Prostate gland (tissue), 2 donors: ENCODE measurements at regions not wholly inside any gene's neighbourhood (a gene's known extent, or its start where the extent isn't known, plus 50 kb on each side); places are given as distances from the start of the nearest gene placed in this dataset.

Experiments
- DNase-seq: peaks from one replicate; pipeline ENCODE4 v3.0.0-alpha.2; 2019; ENCODE audit warnings: low spot score
- H3K27ac ChIP-seq, 2 donors: fragments of 200-600 bp; sonication (generic); 2 replicates each; pipeline ENCODE4 v1.5.1; 2017 to 2019
- H3K27me3 ChIP-seq: fragments of 200-600 bp; sonication (generic); replicated peaks from 2 replicates; pipeline ENCODE4 v1.5.1; 2019; ENCODE audit not compliant: insufficient read depth
- H3K36me3 ChIP-seq, 2 donors: fragments of 200-600 bp; sonication (generic); 1 replicate in 1 of 2; 2 replicates in 1 of 2; pipeline versions ENCODE4 v1.5.1 to v1.8.1; 2017 to 2019
- H3K4me1 ChIP-seq: fragments of 200-600 bp; sonication (generic); replicated peaks from 2 replicates; pipeline ENCODE4 v1.5.1; 2019
- H3K4me3 ChIP-seq, 2 donors: fragments of 200-600 bp; sonication (generic); 2 replicates each; pipeline ENCODE4 v1.5.1; 2017 to 2019
- H3K9me3 ChIP-seq: fragments of 200-600 bp; sonication (generic); 2 replicates; pipeline ENCODE4 v1.5.1; 2017
- CTCF ChIP-seq, 4 experiments: fragments of 200-600 bp in 2 of 4; fragments of 450-650 bp in 2 of 4; sonication (generic) in 2 of 4; IDR thresholded peaks; 1 replicate in 3 of 4; 2 replicates in 1 of 4; pipeline ENCODE4 v1.5.1; 2016 to 2019; ENCODE audit warnings: antibody characterized with exemption in 4 of 4, mild to moderate bottlenecking in 2 of 4, moderate library complexity in 2 of 4
- POLR2A ChIP-seq: fragments of 450-650 bp; IDR thresholded peaks from one replicate; pipeline ENCODE4 v1.6.1; 2016; ENCODE audit warnings: antibody characterized with exemption, mild to moderate bottlenecking
- POLR2AphosphoS5 ChIP-seq: sonication (generic); formaldehyde crosslinking; IDR thresholded peaks from one replicate; pipeline ENCODE4 v1.6.1; 2017; ENCODE audit warnings: antibody characterized with exemption
- WGBS: methylation state at CpG from one replicate; pipeline ENCODE4 v1.1.5; 2018; 5-methylcytosine and 5-hydroxymethylcytosine counted together
- intact Hi-C: fragments of 100-400 bp; cut with DNase I; formaldehyde crosslinking; loops from one replicate; pipeline ENCODE4 v1.14.2; 2022

GRCh38 chr16:65319621-65320231 is 197.9 kb upstream of the CDH11 start:
- TF ChIP-seq POLR2A (no peak), CTCF (IDR thresholded peaks at IDR 0.05) (no peak), POLR2AphosphoS5 (no peak)

GRCh38 chr16:65318590-65319257 is 196.9 kb upstream of the CDH11 start:
- TF ChIP-seq CTCF (IDR thresholded peaks at IDR 0.05) (no peak), POLR2A (no peak), POLR2AphosphoS5 (no peak)
- H3K36me3 ChIP-seq: no peaks in the 10 kb centered on the region
- H3K27me3 ChIP-seq: no peaks in the 10 kb centered on the region
- no peak for DNase-seq
- H3K4me1 ChIP-seq: no peaks in the 10 kb centered on the region
- H3K27ac ChIP-seq: no peak overlapping the region
- intact Hi-C loops: no loop called here
- H3K4me3 ChIP-seq: no peak overlapping the region
- no peaks in the 10 kb centered on the region for H3K9me3 ChIP-seq

More at GRCh38 chr16:65319621-65320231, 197.9 kb upstream of the CDH11 start:
- Histone ChIP-seq H3K27ac (no peak overlapping the region), H3K27me3 (no peaks in the 10 kb centered on the region), H3K4me3 (no peak overlapping the region), H3K4me1 (no peaks in the 10 kb centered on the region), H3K36me3 (no peaks in the 10 kb centered on the region), H3K9me3 (no peaks in the 10 kb centered on the region)
- intact Hi-C loops: no loop called here
- no peak for DNase-seq
- 76% methylated on average over 6 of the region's 6 CpGs for WGBS

GRCh38 chr16:65318138-65318537 is 196.3 kb upstream of the CDH11 start:
- no peak for DNase-seq
- WGBS: 36% methylated on average over 9 of the region's 9 CpGs
- no peaks in the 10 kb centered on the region for H3K27me3 ChIP-seq
- no peak overlapping the region for H3K4me3 ChIP-seq
- no peaks in the 10 kb centered on the region for H3K4me1 ChIP-seq
- TF ChIP-seq POLR2AphosphoS5: no peak
- no peak for TF ChIP-seq POLR2A
- TF ChIP-seq CTCF (IDR thresholded peaks at IDR 0.05): no peak
- no peaks in the 10 kb centered on the region for H3K9me3 ChIP-seq
- intact Hi-C loops: no loop called here
- H3K27ac ChIP-seq: no peak overlapping the region
- no peaks in the 10 kb centered on the region for H3K36me3 ChIP-seq

- Histone ChIP-seq H3K36me3 (no peaks in the 10 kb centered on the region), H3K4me1 (no peaks in the 10 kb centered on the region), H3K4me3 (no peak overlapping the region), H3K9me3 (no peaks in the 10 kb centered on the region), H3K27me3 (no peaks in the 10 kb centered on the region), H3K27ac (no peak overlapping the region)
- WGBS: 48% methylated on average over 3 of the region's 3 CpGs
- TF ChIP-seq POLR2AphosphoS5 (no peak), CTCF (IDR thresholded peaks at IDR 0.05) (no peak), POLR2A (no peak)
- intact Hi-C loops: no loop called here
- no peak for DNase-seq
These were observed 194.9 kb upstream of the CDH11 start for GRCh38 chr16:65316808-65317207.
